ENCODE measurements at regions not wholly inside any gene's neighbourhood (a gene's known extent, or its start where the extent isn't known, plus 50 kb on each side); places are given as distances from the start of the nearest gene placed in this dataset.

DNA sequence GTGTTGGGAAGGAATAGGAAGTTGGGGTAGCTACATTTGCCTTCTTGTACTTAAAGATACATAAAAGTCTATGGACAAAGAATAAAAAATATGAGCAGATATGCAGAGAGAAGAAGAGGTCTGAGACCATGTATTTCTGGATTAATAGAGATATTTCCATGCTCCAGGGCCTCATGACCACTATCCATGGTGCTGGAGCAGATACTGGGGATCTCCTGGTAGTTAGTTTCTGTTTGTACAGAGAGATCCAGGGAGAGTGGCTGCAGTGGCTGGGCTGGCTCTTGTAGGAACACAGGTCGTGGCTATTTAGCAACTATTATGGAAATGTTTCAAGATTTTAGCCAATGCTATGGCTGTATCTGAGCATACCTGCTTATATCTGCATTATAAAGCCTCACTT, 184.2 kb upstream of the TMEM161B start:
- Mint-ChIP-seq H3K27ac (ENCODE audit: low read depth, unreplicated experiment) (no peak overlapping the region), H3K9me3 (ENCODE audit: unreplicated experiment) (no peaks in the 10 kb centered on the region), H3K4me1 (ENCODE audit: insufficient read depth, unreplicated experiment) (no peaks in the 10 kb centered on the region), H3K36me3 (ENCODE audit: insufficient read depth, unreplicated experiment) (no peaks in the 10 kb centered on the region), H3K4me3 (ENCODE audit: unreplicated experiment) (no peak overlapping the region), H3K27me3 (ENCODE audit: insufficient read depth, unreplicated experiment) (peaks cover 48% of the 10 kb centered on the region)
- peak; percentile 29 for DNase-seq (ENCODE audit: unreplicated experiment)
- TF ChIP-seq, protein P1, sequence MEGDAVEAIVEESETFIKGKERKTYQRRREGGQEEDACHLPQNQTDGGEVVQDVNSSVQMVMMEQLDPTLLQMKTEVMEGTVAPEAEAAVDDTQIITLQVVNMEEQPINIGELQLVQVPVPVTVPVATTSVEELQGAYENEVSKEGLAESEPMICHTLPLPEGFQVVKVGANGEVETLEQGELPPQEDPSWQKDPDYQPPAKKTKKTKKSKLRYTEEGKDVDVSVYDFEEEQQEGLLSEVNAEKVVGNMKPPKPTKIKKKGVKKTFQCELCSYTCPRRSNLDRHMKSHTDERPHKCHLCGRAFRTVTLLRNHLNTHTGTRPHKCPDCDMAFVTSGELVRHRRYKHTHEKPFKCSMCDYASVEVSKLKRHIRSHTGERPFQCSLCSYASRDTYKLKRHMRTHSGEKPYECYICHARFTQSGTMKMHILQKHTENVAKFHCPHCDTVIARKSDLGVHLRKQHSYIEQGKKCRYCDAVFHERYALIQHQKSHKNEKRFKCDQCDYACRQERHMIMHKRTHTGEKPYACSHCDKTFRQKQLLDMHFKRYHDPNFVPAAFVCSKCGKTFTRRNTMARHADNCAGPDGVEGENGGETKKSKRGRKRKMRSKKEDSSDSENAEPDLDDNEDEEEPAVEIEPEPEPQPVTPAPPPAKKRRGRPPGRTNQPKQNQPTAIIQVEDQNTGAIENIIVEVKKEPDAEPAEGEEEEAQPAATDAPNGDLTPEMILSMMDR (IDR thresholded peaks at IDR 0.05; ENCODE audit: unreplicated experiment), result no peak
- POLR2A ChIA-PET, result no interaction called here
- CTCF ChIA-PET, result no interaction called here
- intact Hi-C loops (cut with micrococcal nuclease), result no loop called here
- BruUV-seq (replicated peaks), result no TSS peak

DNA sequence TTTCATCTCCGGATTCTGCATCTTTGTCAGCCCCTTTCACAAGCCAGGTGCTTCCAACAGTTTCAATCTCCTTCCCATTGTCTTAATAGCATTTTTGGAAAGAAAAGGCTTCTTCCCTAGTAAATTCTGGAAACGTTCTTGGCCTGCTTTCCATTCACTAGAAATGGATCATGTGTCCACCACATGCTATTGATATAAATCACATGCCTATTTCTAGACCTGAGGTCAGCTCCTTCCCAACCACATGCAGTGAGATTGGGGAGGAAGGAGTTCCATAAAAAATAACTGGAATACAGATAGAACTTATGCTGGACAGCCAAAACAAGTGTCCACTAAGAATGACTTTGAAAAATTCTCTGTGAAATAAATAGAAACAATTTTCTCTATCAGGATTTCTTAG, 181.6 kb upstream of the TMEM161B start:
- TF ChIP-seq, protein P1 (IDR thresholded peaks at IDR 0.05; ENCODE audit: unreplicated experiment), result no peak
- BruUV-seq (replicated peaks), result no TSS peak
- H3K36me3 Mint-ChIP-seq (ENCODE audit: insufficient read depth, unreplicated experiment), result no peaks in the 10 kb centered on the region
- intact Hi-C loops (cut with micrococcal nuclease), result no loop called here
- ChIA-PET CTCF (no interaction called here), POLR2A (no interaction called here)
- H3K4me3 Mint-ChIP-seq (ENCODE audit: unreplicated experiment), result no peak overlapping the region
- DNase-seq (ENCODE audit: unreplicated experiment), result no peak
- no peak overlapping the region for H3K27ac Mint-ChIP-seq (ENCODE audit: low read depth, unreplicated experiment)
- H3K4me1 Mint-ChIP-seq (ENCODE audit: insufficient read depth, unreplicated experiment), result no peaks in the 10 kb centered on the region
- peaks cover 35% of the 10 kb centered on the region for H3K27me3 Mint-ChIP-seq (ENCODE audit: insufficient read depth, unreplicated experiment)
- H3K9me3 Mint-ChIP-seq (ENCODE audit: unreplicated experiment), result no peaks in the 10 kb centered on the region

DNA sequence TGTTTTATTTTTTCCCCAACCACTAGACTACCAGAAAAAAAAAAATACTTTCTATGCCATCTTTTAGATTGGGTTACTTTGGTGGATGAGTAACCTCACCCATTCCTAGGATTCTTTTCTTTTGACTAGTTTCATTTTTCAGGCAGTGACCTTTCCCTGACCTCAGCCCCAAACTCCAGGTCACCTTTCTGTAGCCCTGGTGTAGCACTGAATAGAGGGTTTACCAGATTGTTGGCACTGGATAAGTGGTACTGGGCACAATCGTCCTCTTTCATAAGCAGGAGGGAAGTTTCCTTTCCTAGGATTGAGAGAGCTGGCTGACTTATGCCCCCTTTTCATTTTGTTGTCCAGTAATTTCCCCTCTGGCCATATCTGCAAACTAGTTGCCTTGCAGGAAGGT, 169.4 kb upstream of the TMEM161B start:
- H3K4me1 Mint-ChIP-seq (ENCODE audit: insufficient read depth, unreplicated experiment), result no peaks in the 10 kb centered on the region
- no peak overlapping the region for H3K4me3 Mint-ChIP-seq (ENCODE audit: unreplicated experiment)
- H3K27me3 Mint-ChIP-seq (ENCODE audit: insufficient read depth, unreplicated experiment), result no peaks in the 10 kb centered on the region
- no peaks in the 10 kb centered on the region for H3K9me3 Mint-ChIP-seq (ENCODE audit: unreplicated experiment)
- ChIA-PET CTCF (no interaction called here), POLR2A (no interaction called here)
- intact Hi-C loops (cut with micrococcal nuclease), result no loop called here
- H3K36me3 Mint-ChIP-seq (ENCODE audit: insufficient read depth, unreplicated experiment), result no peaks in the 10 kb centered on the region
- TF ChIP-seq, protein P1 (IDR thresholded peaks at IDR 0.05; ENCODE audit: unreplicated experiment), result no peak
- DNase-seq (ENCODE audit: unreplicated experiment), result peak; percentile 19
- BruUV-seq (replicated peaks), result no TSS peak
- H3K27ac Mint-ChIP-seq (ENCODE audit: low read depth, unreplicated experiment), result no peak overlapping the region

DNA sequence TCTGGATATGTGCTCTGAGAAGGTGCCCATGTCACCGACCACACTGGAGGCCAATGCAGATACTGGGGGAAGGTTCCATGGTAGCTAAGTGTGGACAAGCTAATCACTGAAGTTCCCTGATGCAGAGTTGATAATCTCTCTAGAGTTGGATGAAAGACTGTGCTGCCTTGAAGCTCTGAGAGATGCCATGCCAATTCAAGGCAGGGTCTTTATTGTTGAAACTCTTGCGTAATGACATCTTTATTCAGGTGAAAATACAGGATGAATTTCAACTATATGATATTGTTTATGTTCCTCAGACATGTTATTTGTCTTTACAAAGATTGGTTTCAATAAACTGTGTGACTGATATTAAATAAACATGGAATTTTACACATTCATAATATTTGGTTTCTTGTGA, 167.6 kb upstream of the TMEM161B start:
- CTCF ChIA-PET, result no interaction called here
- Mint-ChIP-seq H3K4me1 (ENCODE audit: insufficient read depth, unreplicated experiment) (no peaks in the 10 kb centered on the region), H3K36me3 (ENCODE audit: insufficient read depth, unreplicated experiment) (no peaks in the 10 kb centered on the region), H3K27ac (ENCODE audit: low read depth, unreplicated experiment) (no peak overlapping the region), H3K9me3 (ENCODE audit: unreplicated experiment) (no peaks in the 10 kb centered on the region), H3K27me3 (ENCODE audit: insufficient read depth, unreplicated experiment) (no peaks in the 10 kb centered on the region), H3K4me3 (ENCODE audit: unreplicated experiment) (no peak overlapping the region)
- POLR2A ChIA-PET, result no interaction called here
- no peak for DNase-seq (ENCODE audit: unreplicated experiment)
- TF ChIP-seq, protein P1 (IDR thresholded peaks at IDR 0.05; ENCODE audit: unreplicated experiment), result no peak
- intact Hi-C loops (cut with micrococcal nuclease), result no loop called here
- no TSS peak for BruUV-seq (replicated peaks)

All from MCF 10A (cell line).